SU-DHL-6 (cell line): ENCODE measurements at regions not wholly inside any gene's neighbourhood (a gene's known extent, or its start where the extent isn't known, plus 50 kb on each side); places are given as distances from the start of the nearest gene placed in this dataset.

Source experiments
- EZH2phosphoT487 ChIP-seq: fragments of 200-600 bp; sonication (generic), shearing (Covaris generic); conservative IDR thresholded peaks from 2 replicates; pipeline ENCODE4 v1.6.1; 2018; ENCODE audit warnings: mild to moderate bottlenecking, antibody characterized with exemption, low read length, moderate library complexity, mixed read lengths
- TF ChIP-seq, protein P1 (sequence below): fragments of 200-600 bp; sonication (generic); IDR thresholded peaks from one replicate; pipeline ENCODE4 v1.5.1; 2017; ENCODE audit warnings: antibody characterized with exemption, mild to moderate bottlenecking, low read length, moderate library complexity; ENCODE audit not compliant: insufficient read depth, poor library complexity, severe bottlenecking

DNA sequence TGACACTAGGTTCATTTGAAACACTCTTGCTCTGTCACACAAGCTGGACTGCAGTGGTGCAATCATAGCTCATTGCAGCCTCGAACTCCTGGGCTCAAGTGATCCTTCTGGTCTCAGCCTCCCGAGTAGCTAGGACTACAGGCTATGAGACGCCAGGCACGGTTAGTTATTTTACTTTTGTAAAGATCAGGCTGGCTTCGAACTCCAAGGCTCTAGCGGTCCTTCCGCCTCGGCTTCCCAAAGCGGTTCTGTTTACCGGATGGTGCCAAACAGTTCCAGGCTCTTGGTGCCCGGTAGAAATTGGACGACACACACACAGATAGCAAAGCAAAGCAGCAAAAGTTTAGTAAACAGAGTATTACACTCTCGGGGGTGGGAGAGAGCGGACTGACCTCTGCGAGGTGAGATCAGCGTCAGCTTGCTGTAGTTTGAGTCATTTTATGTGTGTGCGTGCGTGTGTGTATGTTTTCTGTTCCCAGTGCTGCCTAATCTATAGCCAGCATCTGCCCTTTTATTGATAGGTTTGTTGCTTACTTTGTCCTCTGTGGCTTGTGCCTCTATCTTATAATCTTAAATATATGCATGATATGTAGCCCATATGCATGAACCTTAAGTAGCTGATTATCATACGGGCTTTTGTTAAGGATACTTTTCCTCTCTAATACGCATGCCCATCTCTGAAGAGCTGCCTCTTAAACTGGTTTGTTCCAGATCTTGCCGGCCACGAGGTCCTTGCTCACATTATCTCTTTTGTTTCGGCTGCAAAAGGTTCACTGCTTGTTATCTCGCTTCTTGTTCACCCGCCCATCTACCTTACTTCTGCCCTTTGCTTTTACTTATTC lies 75.2 kb downstream of the OR2B2 start:
- TF ChIP-seq, protein P1, sequence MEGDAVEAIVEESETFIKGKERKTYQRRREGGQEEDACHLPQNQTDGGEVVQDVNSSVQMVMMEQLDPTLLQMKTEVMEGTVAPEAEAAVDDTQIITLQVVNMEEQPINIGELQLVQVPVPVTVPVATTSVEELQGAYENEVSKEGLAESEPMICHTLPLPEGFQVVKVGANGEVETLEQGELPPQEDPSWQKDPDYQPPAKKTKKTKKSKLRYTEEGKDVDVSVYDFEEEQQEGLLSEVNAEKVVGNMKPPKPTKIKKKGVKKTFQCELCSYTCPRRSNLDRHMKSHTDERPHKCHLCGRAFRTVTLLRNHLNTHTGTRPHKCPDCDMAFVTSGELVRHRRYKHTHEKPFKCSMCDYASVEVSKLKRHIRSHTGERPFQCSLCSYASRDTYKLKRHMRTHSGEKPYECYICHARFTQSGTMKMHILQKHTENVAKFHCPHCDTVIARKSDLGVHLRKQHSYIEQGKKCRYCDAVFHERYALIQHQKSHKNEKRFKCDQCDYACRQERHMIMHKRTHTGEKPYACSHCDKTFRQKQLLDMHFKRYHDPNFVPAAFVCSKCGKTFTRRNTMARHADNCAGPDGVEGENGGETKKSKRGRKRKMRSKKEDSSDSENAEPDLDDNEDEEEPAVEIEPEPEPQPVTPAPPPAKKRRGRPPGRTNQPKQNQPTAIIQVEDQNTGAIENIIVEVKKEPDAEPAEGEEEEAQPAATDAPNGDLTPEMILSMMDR: no peak
- no peak for TF ChIP-seq EZH2phosphoT487
